Prostate gland (tissue), 2 donors: ENCODE measurements at regions not wholly inside any gene's neighbourhood (a gene's known extent, or its start where the extent isn't known, plus 50 kb on each side); places are given as distances from the start of the nearest gene placed in this dataset.

Experiments used
- DNase-seq: peaks from one replicate; pipeline ENCODE4 v3.0.0-alpha.2; 2019; ENCODE audit warnings: low spot score
- H3K27ac ChIP-seq, 2 donors: fragments of 200-600 bp; sonication (generic); 2 replicates each; pipeline ENCODE4 v1.5.1; 2017 to 2019
- H3K27me3 ChIP-seq: fragments of 200-600 bp; sonication (generic); replicated peaks from 2 replicates; pipeline ENCODE4 v1.5.1; 2019; ENCODE audit not compliant: insufficient read depth
- H3K36me3 ChIP-seq, 2 donors: fragments of 200-600 bp; sonication (generic); 1 replicate in 1 of 2; 2 replicates in 1 of 2; pipeline versions ENCODE4 v1.5.1 to v1.8.1; 2017 to 2019
- H3K4me1 ChIP-seq: fragments of 200-600 bp; sonication (generic); replicated peaks from 2 replicates; pipeline ENCODE4 v1.5.1; 2019
- H3K4me3 ChIP-seq, 2 donors: fragments of 200-600 bp; sonication (generic); 2 replicates each; pipeline ENCODE4 v1.5.1; 2017 to 2019
- H3K9me3 ChIP-seq: fragments of 200-600 bp; sonication (generic); 2 replicates; pipeline ENCODE4 v1.5.1; 2017
- POLR2A ChIP-seq: fragments of 450-650 bp; IDR thresholded peaks from one replicate; pipeline ENCODE4 v1.6.1; 2016; ENCODE audit warnings: antibody characterized with exemption, mild to moderate bottlenecking
- POLR2AphosphoS5 ChIP-seq: sonication (generic); formaldehyde crosslinking; IDR thresholded peaks from one replicate; pipeline ENCODE4 v1.6.1; 2017; ENCODE audit warnings: antibody characterized with exemption
- WGBS: methylation state at CpG from one replicate; pipeline ENCODE4 v1.1.5; 2018; 5-methylcytosine and 5-hydroxymethylcytosine counted together
- intact Hi-C: fragments of 100-400 bp; cut with DNase I; formaldehyde crosslinking; loops from one replicate; pipeline ENCODE4 v1.14.2; 2022
- TF ChIP-seq, protein P1 (sequence below), 4 experiments: fragments of 200-600 bp in 2 of 4; fragments of 450-650 bp in 2 of 4; sonication (generic) in 2 of 4; IDR thresholded peaks; 1 replicate in 3 of 4; 2 replicates in 1 of 4; pipeline ENCODE4 v1.5.1; 2016 to 2019; ENCODE audit warnings: antibody characterized with exemption in 4 of 4, mild to moderate bottlenecking in 2 of 4, moderate library complexity in 2 of 4

GRCh38 chr3:174423936-174424335, 435.2 kb upstream of the NAALADL2 start:
- no peak overlapping the region for H3K4me3 ChIP-seq
- no peaks in the 10 kb centered on the region for H3K36me3 ChIP-seq
- H3K27ac ChIP-seq: no peak overlapping the region
- no peak for DNase-seq
- TF ChIP-seq POLR2A (no peak), POLR2AphosphoS5 (no peak)
- TF ChIP-seq, protein P1, sequence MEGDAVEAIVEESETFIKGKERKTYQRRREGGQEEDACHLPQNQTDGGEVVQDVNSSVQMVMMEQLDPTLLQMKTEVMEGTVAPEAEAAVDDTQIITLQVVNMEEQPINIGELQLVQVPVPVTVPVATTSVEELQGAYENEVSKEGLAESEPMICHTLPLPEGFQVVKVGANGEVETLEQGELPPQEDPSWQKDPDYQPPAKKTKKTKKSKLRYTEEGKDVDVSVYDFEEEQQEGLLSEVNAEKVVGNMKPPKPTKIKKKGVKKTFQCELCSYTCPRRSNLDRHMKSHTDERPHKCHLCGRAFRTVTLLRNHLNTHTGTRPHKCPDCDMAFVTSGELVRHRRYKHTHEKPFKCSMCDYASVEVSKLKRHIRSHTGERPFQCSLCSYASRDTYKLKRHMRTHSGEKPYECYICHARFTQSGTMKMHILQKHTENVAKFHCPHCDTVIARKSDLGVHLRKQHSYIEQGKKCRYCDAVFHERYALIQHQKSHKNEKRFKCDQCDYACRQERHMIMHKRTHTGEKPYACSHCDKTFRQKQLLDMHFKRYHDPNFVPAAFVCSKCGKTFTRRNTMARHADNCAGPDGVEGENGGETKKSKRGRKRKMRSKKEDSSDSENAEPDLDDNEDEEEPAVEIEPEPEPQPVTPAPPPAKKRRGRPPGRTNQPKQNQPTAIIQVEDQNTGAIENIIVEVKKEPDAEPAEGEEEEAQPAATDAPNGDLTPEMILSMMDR (IDR thresholded peaks at IDR 0.05): no peak
- H3K27me3 ChIP-seq: no peaks in the 10 kb centered on the region
- H3K4me1 ChIP-seq: no peaks in the 10 kb centered on the region
- 79% methylated on average over 2 of the region's 2 CpGs for WGBS
- intact Hi-C loops: no loop called here
- H3K9me3 ChIP-seq: no peaks in the 10 kb centered on the region

DNA sequence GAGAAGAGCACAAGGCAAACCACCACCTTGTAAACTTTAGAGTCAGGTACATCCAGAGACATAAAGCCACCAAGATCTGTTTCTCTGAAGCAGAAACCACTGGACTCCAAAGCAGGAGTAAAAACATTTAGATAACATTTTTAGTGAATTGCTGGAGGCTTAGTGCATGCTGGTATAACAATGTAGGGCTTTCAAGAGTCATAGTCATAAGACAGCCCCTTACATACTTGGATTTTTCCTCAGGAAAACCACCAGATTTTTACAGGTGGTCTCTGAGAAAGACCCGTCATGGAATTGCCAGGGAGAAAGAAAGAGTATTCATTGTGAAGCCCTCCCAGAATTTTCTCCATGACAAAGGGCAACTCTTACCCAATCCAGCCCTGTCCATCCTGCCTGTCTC, 434.5 kb upstream of the NAALADL2 start:
- 100% methylated on average over 1 of the region's 1 CpG for WGBS
- no peaks in the 10 kb centered on the region for H3K9me3 ChIP-seq
- no peaks in the 10 kb centered on the region for H3K4me1 ChIP-seq
- H3K27me3 ChIP-seq: no peaks in the 10 kb centered on the region
- intact Hi-C loops: no loop called here
- no peak for TF ChIP-seq POLR2AphosphoS5
- TF ChIP-seq, protein P1 (IDR thresholded peaks at IDR 0.05): no peak
- no peak for TF ChIP-seq POLR2A
- no peak overlapping the region for H3K27ac ChIP-seq
- DNase-seq: no peak
- H3K36me3 ChIP-seq: no peaks in the 10 kb centered on the region
- H3K4me3 ChIP-seq: no peak overlapping the region

DNA sequence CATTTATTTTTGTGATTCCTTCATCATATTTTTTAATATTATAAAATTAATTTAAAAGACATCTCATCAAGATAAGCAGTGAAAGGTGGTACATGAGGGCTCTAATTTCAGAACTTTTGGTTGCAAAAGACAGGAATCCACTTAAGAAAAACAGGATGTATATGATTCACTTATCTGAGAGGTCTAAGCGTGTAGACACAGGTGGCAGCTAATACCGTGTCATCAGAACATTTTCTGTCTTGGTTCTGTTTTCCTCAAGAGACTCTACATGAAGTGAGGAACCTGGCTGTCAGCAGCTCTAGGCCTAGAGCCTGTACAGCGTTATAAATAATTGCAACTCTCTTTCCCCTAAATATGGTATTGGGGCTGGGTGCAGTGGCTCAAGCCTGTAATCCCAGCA, 433.7 kb upstream of the NAALADL2 start:
- Histone ChIP-seq H3K27ac (no peak overlapping the region), H3K36me3 (no peaks in the 10 kb centered on the region), H3K4me3 (no peak overlapping the region), H3K27me3 (no peaks in the 10 kb centered on the region), H3K4me1 (no peaks in the 10 kb centered on the region), H3K9me3 (no peaks in the 10 kb centered on the region)
- TF ChIP-seq POLR2AphosphoS5 (no peak), POLR2A (no peak)
- TF ChIP-seq, protein P1 (IDR thresholded peaks at IDR 0.05): no peak
- 92% methylated on average over 3 of the region's 3 CpGs for WGBS
- no peak for DNase-seq
- intact Hi-C loops: no loop called here

- no peak overlapping the region for H3K4me3 ChIP-seq
- intact Hi-C loops: no loop called here
- H3K27me3 ChIP-seq: no peaks in the 10 kb centered on the region
- 62% methylated on average over 2 of the region's 2 CpGs for WGBS
- DNase-seq: no peak
- peaks cover 8% of the 10 kb centered on the region for H3K4me1 ChIP-seq
- no peak overlapping the region for H3K27ac ChIP-seq
- no peaks in the 10 kb centered on the region for H3K9me3 ChIP-seq
- H3K36me3 ChIP-seq: no peaks in the 10 kb centered on the region
- TF ChIP-seq POLR2AphosphoS5: no peak
Observed at GRCh38 chr3:174430986-174431385, 428.1 kb upstream of the NAALADL2 start.

- intact Hi-C loops: no loop called here
- no peak for DNase-seq
- no peaks in the 10 kb centered on the region for H3K27me3 ChIP-seq
- no peaks in the 10 kb centered on the region for H3K9me3 ChIP-seq
- H3K4me3 ChIP-seq: no peak overlapping the region
- H3K36me3 ChIP-seq: no peaks in the 10 kb centered on the region
- peaks cover 10% of the 10 kb centered on the region for H3K4me1 ChIP-seq
- no peak overlapping the region for H3K27ac ChIP-seq
- TF ChIP-seq POLR2A (no peak), POLR2AphosphoS5 (no peak)
- TF ChIP-seq, protein P1 (IDR thresholded peaks at IDR 0.05): no peak
- WGBS: 74% methylated on average over 2 of the region's 2 CpGs
Observed at GRCh38 chr3:174431717-174432116, 427.4 kb upstream of the NAALADL2 start.
